Osteoblast (primary cell): ENCODE measurements at regions not wholly inside any gene's neighbourhood (a gene's known extent, or its start where the extent isn't known, plus 50 kb on each side); places are given as distances from the start of the nearest gene placed in this dataset.
"Not testable (repeated sequence)": the region's sequence is repeated elsewhere in the genome, so short reads cannot be mapped to it uniquely, and the experiment has no call there.

Experiments used
- DNase-seq: peaks from one replicate; pipeline ENCODE4 v3.0.0; 2011; ENCODE audit warnings: low spot score, mixed read lengths; ENCODE audit not compliant: insufficient read length; ENCODE audit errors: missing footprints
- H2AFZ ChIP-seq: 2 replicates; pipeline ENCODE4 v1.6.0; 2011; ENCODE audit warnings: mild to moderate bottlenecking, low read length
- H3K27ac ChIP-seq: 2 replicates; pipeline ENCODE4 v1.5.1; 2011; ENCODE audit warnings: mild to moderate bottlenecking, low read depth, low read length, moderate library complexity
- H3K27me3 ChIP-seq: 2 replicates; pipeline ENCODE4 v1.6.0; 2012; ENCODE audit warnings: mild to moderate bottlenecking, control low read depth, inconsistent platforms, low read length, moderate library complexity; ENCODE audit not compliant: insufficient read depth
- H3K36me3 ChIP-seq: 2 replicates; pipeline ENCODE4 v1.5.1; 2011; ENCODE audit warnings: mild to moderate bottlenecking, low read length, control low read depth, moderate library complexity; ENCODE audit not compliant: insufficient read depth
- H3K4me1 ChIP-seq: 2 replicates; pipeline ENCODE4 v1.5.1; 2011; ENCODE audit warnings: mild to moderate bottlenecking, low read length, control low read depth, moderate library complexity; ENCODE audit not compliant: insufficient read depth
- H3K4me2 ChIP-seq: 2 replicates; pipeline ENCODE4 v1.6.0; 2011; ENCODE audit warnings: mild to moderate bottlenecking, low read length; ENCODE audit not compliant: insufficient read depth
- H3K4me3 ChIP-seq: fragments of 200-600 bp; sonication (generic); 3 replicates; pipeline ENCODE4 v1.5.1; 2012; ENCODE audit warnings: mild to moderate bottlenecking, low read length, inconsistent platforms; ENCODE audit not compliant: insufficient read depth
- H3K79me2 ChIP-seq: 2 replicates; pipeline ENCODE4 v1.6.0; 2012; ENCODE audit warnings: mild to moderate bottlenecking, low read length, control low read depth, inconsistent platforms; ENCODE audit not compliant: insufficient read depth
- H3K9me3 ChIP-seq: 2 replicates; pipeline ENCODE4 v1.5.1; 2011; ENCODE audit warnings: low read depth, low read length, control low read depth
- H4K20me1 ChIP-seq: 2 replicates; pipeline ENCODE4 v1.6.0; 2012; ENCODE audit warnings: mild to moderate bottlenecking, low read length, control low read depth; ENCODE audit not compliant: insufficient read depth
- CTCF ChIP-seq: IDR thresholded peaks from 2 replicates; pipeline ENCODE4 v1.5.1; 2011; ENCODE audit warnings: mild to moderate bottlenecking, low read depth, low read length, moderate library complexity; ENCODE audit errors: extremely low read depth

DNA sequence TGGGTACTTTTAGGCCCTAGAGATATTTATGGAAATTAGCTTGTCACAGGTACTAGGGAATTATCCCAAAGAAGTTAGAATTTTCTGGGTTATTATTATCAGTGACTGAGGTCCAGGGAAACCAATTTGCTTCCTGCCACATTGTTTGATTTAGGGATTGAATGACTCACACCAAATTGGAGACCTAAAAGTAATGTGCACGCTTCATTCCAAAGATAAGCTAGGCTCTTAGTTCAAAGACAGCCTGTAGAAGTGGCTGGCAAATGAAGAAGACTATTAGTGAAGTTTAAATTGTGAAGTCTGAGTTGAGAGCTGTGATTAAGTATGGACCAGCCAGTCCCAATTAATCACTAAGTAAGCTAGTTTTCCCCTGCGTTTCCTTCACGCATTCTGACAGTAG, 188.1 kb upstream of the MYO3A start:
- Histone ChIP-seq H2AFZ (no peak overlapping the region), H3K27me3 (no peaks in the 10 kb centered on the region), H3K9me3 (no peaks in the 10 kb centered on the region), H3K4me3 (no peak overlapping the region), H3K79me2 (no peaks in the 10 kb centered on the region), H3K36me3 (no peaks in the 10 kb centered on the region), H4K20me1 (no peaks in the 10 kb centered on the region), H3K4me1 (no peaks in the 10 kb centered on the region), H3K4me2 (no peak overlapping the region), H3K27ac (no peak overlapping the region)
- DNase-seq: no peak
- no peak for TF ChIP-seq CTCF

DNA sequence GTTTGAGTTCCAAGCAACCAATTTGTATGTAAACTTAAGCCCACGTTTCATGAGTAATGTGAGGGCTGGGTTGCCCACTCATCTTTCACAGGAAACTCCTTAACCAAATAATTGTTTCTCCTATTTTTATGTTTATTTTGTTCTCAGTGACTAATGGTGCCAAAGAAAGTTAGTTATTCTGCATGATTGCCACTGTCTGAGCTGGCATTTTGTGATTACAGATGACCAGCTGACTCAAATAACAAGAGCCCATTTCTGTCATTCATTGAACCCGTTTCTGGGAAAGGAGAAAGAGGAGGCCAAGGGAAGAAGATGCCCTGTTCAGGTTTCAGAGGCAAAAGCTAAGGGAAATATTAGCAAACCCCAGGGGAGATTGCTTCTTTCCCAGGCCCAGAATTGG, 186.9 kb upstream of the MYO3A start:
- Histone ChIP-seq H3K27ac (no peak overlapping the region), H3K9me3 (no peaks in the 10 kb centered on the region), H3K4me2 (no peak overlapping the region), H3K4me1 (no peaks in the 10 kb centered on the region), H3K36me3 (no peaks in the 10 kb centered on the region), H3K27me3 (no peaks in the 10 kb centered on the region), H3K4me3 (no peak overlapping the region), H4K20me1 (no peaks in the 10 kb centered on the region), H2AFZ (no peak overlapping the region), H3K79me2 (no peaks in the 10 kb centered on the region)
- DNase-seq: no peak
- TF ChIP-seq CTCF: no peak

DNA sequence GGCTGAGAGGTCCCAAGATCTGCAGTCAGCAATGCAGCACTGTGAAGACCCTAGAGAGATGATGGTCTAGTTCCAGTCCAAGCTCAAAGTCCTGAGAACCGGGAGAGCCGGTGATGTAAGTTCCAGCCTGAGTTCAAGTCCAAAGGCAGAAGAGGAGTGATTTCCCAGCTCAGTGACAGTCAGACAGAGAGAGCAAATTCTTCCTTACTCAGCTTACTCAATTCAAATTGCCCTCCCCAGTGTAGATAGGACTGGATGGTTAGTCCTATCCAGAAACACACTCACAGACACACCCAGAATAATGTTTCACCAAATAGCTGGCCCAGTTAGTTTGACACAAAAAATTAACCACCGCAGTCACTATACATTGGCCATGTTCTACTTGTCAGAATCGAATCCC, 185.5 kb upstream of the MYO3A start:
- TF ChIP-seq CTCF: no peak
- Histone ChIP-seq H2AFZ (no peak overlapping the region), H3K9me3 (no peaks in the 10 kb centered on the region), H3K79me2 (no peaks in the 10 kb centered on the region), H3K36me3 (no peaks in the 10 kb centered on the region), H3K4me1 (no peaks in the 10 kb centered on the region), H3K27ac (no peak overlapping the region), H3K27me3 (no peaks in the 10 kb centered on the region), H4K20me1 (no peaks in the 10 kb centered on the region), H3K4me2 (no peak overlapping the region), H3K4me3 (no peak overlapping the region)
- DNase-seq: no peak

- H3K79me2 ChIP-seq: no peaks in the 10 kb centered on the region
- H3K36me3 ChIP-seq: no peaks in the 10 kb centered on the region
- H3K9me3 ChIP-seq: peaks cover 2% of the 10 kb centered on the region
- TF ChIP-seq CTCF: no peak
- H3K4me1 ChIP-seq: no peaks in the 10 kb centered on the region
- no peaks in the 10 kb centered on the region for H3K27me3 ChIP-seq
- H3K27ac ChIP-seq: no peak overlapping the region
- no peak overlapping the region for H3K4me2 ChIP-seq
- no peaks in the 10 kb centered on the region for H4K20me1 ChIP-seq
- no peak overlapping the region for H3K4me3 ChIP-seq
- DNase-seq: no peak
- no peak overlapping the region for H2AFZ ChIP-seq
Measured at GRCh38 chr10:25753776-25754175, 180.3 kb upstream of the MYO3A start.

- H3K36me3 ChIP-seq, H4K20me1 ChIP-seq, H3K4me3 ChIP-seq, DNase-seq, H3K27me3 ChIP-seq, H3K9me3 ChIP-seq, H3K79me2 ChIP-seq, H3K4me1 ChIP-seq, H2AFZ ChIP-seq, H3K4me2 ChIP-seq, H3K27ac ChIP-seq: not testable (repeated sequence)
Measured at GRCh38 chr10:25755874-25756273, 178.2 kb upstream of the MYO3A start.
